ENCODE measurements at regions not wholly inside any gene's neighbourhood (a gene's known extent, or its start where the extent isn't known, plus 50 kb on each side); places are given as distances from the start of the nearest gene placed in this dataset.
A peak's percentile ranks its signal among the peaks of the same experiment; 100 is the strongest.

DNA sequence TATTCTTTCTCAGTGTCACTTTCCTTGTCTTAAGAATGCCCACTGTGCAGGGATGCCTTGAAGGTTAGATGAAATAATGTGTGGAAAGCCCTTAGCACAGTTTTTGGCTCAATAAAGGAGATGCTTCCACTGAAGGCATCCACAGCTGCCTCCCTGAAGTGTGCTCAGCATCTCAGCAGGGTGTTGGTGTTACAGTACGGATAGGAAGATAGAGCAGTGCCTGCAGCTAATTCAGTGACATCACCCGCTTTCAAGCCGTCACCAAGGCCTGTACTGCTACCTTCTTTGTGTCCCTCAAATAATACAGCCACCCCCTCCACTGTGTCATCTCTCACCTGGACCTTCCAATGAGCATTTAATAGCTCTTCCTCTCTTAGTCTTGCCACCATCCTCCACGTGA is 59.0 kb downstream of the NDUFS5 start:
- CTCF ChIA-PET (ENCODE audit: low intra/inter-chr PET ratio): no interaction called here
- no peak for FAIRE-seq

More for the DNA sequence above, 59.0 kb downstream of the NDUFS5 start:
- intact Hi-C loops (cut with micrococcal nuclease) (loop anchor here (5.0 kb wide), 1 partner anchor 228 kb away; the partner anchor contains the start of gene RRAGC), in situ Hi-C loops (cut with MboI) (no loop called here)
- 0 out of 2 replicates have a peak, but pooled peaks cover 12% of the 10 kb centered on the region for H4K20me1 ChIP-seq (replicated peaks; ENCODE audit: control insufficient read depth, insufficient read depth, low read length)
- H3K4me1 ChIP-seq (replicated peaks in 1 of 2; ENCODE audit: control insufficient read depth in 2 of 2, insufficient read depth in 2 of 2, low read length in 2 of 2): peaks cover 0 to 20% of the 10 kb centered on the region in 2 experiments; a peak in 3 of 5 replicates
- no peaks in the 10 kb centered on the region for H3K9me1 ChIP-seq (ENCODE audit: control insufficient read depth, insufficient read depth, low read length)
- no TSS peak for BruUV-seq (replicated peaks)
- ATAC-seq (no peak), DNase-seq (ENCODE audit: extremely low read depth in 1 of 4, low spot score in 3 of 4) (peak in 1 of 4 experiments; percentile 17)
- no peak overlapping the region for H3K4me2 ChIP-seq (ENCODE audit: insufficient read depth, low read length)
- H3K27ac ChIP-seq (ENCODE audit: extremely low read depth, low read depth, low read length): no peak overlapping the region
- TF ChIP-seq MTA2 (IDR thresholded peaks at IDR 0.05; ENCODE audit: low read depth): no peak
- TF ChIP-seq, protein P1, sequence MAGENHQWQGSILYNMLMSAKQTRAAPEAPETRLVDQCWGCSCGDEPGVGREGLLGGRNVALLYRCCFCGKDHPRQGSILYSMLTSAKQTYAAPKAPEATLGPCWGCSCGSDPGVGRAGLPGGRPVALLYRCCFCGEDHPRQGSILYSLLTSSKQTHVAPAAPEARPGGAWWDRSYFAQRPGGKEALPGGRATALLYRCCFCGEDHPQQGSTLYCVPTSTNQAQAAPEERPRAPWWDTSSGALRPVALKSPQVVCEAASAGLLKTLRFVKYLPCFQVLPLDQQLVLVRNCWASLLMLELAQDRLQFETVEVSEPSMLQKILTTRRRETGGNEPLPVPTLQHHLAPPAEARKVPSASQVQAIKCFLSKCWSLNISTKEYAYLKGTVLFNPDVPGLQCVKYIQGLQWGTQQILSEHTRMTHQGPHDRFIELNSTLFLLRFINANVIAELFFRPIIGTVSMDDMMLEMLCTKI (IDR thresholded peaks at IDR 0.05; ENCODE audit: partially characterized antibody): no peak
- TF ChIP-seq RUNX1 (IDR thresholded peaks at IDR 0.05; ENCODE audit: low read depth): no peak
- no peak for TF ChIP-seq ZNF121 (CRISPR knock-in tag; conservative IDR thresholded peaks at IDR 0.05)
- TF ChIP-seq ZNF668 (CRISPR knock-in tag; IDR thresholded peaks at IDR 0.05): no peak
- TF ChIP-seq ZNF175 (CRISPR knock-in tag; IDR thresholded peaks at IDR 0.05; ENCODE audit: low read depth): no peak
- no peak for TF ChIP-seq ZNF384 (IDR thresholded peaks at IDR 0.05; ENCODE audit: low read depth, low read length)
- no peak for TF ChIP-seq CBX1 (IDR thresholded peaks at IDR 0.05; ENCODE audit: low read depth)
- no peak for TF ChIP-seq GABPB2 (CRISPR knock-in tag; conservative IDR thresholded peaks at IDR 0.05)
- TF ChIP-seq ZFPM2 (CRISPR knock-in tag; IDR thresholded peaks at IDR 0.05): no peak
- no peak for TF ChIP-seq ETS2 (tag; IDR thresholded peaks at IDR 0.05; ENCODE audit: borderline replicate concordance, poor library complexity, severe bottlenecking)
- no peak for TF ChIP-seq ZNF253 (CRISPR knock-in tag; conservative IDR thresholded peaks at IDR 0.05)
- no peak overlapping the region for H3K9ac ChIP-seq (ENCODE audit: insufficient read depth in 1 of 2, low read depth in 2 of 2, low read length in 2 of 2)
- 21% methylated on average over 4 of the region's 4 CpGs for WGBS (ENCODE audit: insufficient coverage, low coverage, missing lambda C conversion rate)
- POLR2A ChIA-PET: interaction anchor here (0.5 to 0.6 kb wide), 3 partner anchors 13 to 39 kb away, joined by 3 read pairs; no protein-coding TSS in a partner anchor
- H3K79me2 ChIP-seq (ENCODE audit: control insufficient read depth, insufficient read depth, low read length): no peaks in the 10 kb centered on the region
- no peaks in the 10 kb centered on the region for H3K36me3 ChIP-seq (ENCODE audit: control insufficient read depth, insufficient read depth, low read length)
- H3K4me3 ChIP-seq: no peak overlapping the region
- no peak overlapping the region for H2AFZ ChIP-seq (ENCODE audit: low read depth, low read length)
- H3K27me3 ChIP-seq (ENCODE audit: control insufficient read depth in 2 of 2, insufficient read depth in 2 of 2, low read length in 2 of 2): peaks cover 22 to 27% of the 10 kb centered on the region in 2 experiments
- no peaks in the 10 kb centered on the region for H3K9me3 ChIP-seq (replicated peaks; ENCODE audit: control insufficient read depth, insufficient read depth, low read depth, low read length)
